ENCODE measurements at regions not wholly inside any gene's neighbourhood (a gene's known extent, or its start where the extent isn't known, plus 50 kb on each side); places are given as distances from the start of the nearest gene placed in this dataset.

- no peak for DNase-seq
- no peaks in the 10 kb centered on the region for H3K36me3 ChIP-seq (ENCODE audit: low read depth)
- TF ChIP-seq, protein P1, sequence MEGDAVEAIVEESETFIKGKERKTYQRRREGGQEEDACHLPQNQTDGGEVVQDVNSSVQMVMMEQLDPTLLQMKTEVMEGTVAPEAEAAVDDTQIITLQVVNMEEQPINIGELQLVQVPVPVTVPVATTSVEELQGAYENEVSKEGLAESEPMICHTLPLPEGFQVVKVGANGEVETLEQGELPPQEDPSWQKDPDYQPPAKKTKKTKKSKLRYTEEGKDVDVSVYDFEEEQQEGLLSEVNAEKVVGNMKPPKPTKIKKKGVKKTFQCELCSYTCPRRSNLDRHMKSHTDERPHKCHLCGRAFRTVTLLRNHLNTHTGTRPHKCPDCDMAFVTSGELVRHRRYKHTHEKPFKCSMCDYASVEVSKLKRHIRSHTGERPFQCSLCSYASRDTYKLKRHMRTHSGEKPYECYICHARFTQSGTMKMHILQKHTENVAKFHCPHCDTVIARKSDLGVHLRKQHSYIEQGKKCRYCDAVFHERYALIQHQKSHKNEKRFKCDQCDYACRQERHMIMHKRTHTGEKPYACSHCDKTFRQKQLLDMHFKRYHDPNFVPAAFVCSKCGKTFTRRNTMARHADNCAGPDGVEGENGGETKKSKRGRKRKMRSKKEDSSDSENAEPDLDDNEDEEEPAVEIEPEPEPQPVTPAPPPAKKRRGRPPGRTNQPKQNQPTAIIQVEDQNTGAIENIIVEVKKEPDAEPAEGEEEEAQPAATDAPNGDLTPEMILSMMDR (IDR thresholded peaks at IDR 0.05): no peak
- no peak overlapping the region for H3K4me3 ChIP-seq
- no peak for ATAC-seq
- intact Hi-C loops (cut with DNase I, micrococcal nuclease): no loop called here
- no peaks in the 10 kb centered on the region for H3K4me1 ChIP-seq (ENCODE audit: low read depth)
- H3K9me3 ChIP-seq: no peaks in the 10 kb centered on the region
Measured at GRCh38 chr4:126414741-126415140, 1100.0 kb downstream of the FAT4 start.

- intact Hi-C loops (cut with DNase I, micrococcal nuclease): no loop called here
- Histone ChIP-seq H3K9me3 (peaks cover 6% of the 10 kb centered on the region), H3K4me1 (ENCODE audit: low read depth) (no peaks in the 10 kb centered on the region), H3K36me3 (ENCODE audit: low read depth) (no peaks in the 10 kb centered on the region), H3K4me3 (no peak overlapping the region)
- no peak for DNase-seq
- TF ChIP-seq, protein P1 (IDR thresholded peaks at IDR 0.05): no peak
- no peak for ATAC-seq
Measured at GRCh38 chr4:126419266-126419665, 1104.5 kb downstream of the FAT4 start.

- no peak for DNase-seq
- Histone ChIP-seq H3K36me3 (ENCODE audit: low read depth) (no peaks in the 10 kb centered on the region), H3K9me3 (peaks cover 7% of the 10 kb centered on the region), H3K4me1 (ENCODE audit: low read depth) (no peaks in the 10 kb centered on the region), H3K4me3 (no peak overlapping the region)
- ATAC-seq: no peak
- TF ChIP-seq, protein P1 (IDR thresholded peaks at IDR 0.05): no peak
- intact Hi-C loops (cut with DNase I, micrococcal nuclease): no loop called here
Measured at GRCh38 chr4:126427853-126428252, 1113.1 kb downstream of the FAT4 start.

DNA sequence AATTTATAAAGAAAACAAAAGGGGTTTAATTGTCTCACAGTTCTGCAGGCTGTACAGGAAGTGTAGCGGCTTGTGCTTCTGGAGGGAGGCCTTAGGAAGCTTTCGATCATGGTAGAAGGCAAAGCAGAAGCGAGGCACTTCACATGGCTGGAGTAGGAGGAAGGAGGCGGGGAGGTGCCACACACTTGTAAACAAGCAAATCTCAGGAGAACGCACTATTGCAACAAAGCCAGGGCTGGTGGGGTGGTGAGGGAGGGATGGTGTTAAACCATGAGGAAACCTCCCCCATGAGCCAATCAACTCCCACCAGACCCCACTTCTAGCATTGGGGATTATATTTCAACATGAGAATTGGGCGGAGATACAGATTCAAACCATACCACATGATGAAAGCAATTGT is 1116.3 kb downstream of the FAT4 start:
- DNase-seq (no peak), ATAC-seq (no peak)
- H3K4me3 ChIP-seq: no peak overlapping the region
- TF ChIP-seq, protein P1 (IDR thresholded peaks at IDR 0.05): no peak
- intact Hi-C loops (cut with DNase I, micrococcal nuclease): no loop called here
- H3K9me3 ChIP-seq: peaks cover 1% of the 10 kb centered on the region
- no peaks in the 10 kb centered on the region for H3K4me1 ChIP-seq (ENCODE audit: low read depth)
- no peaks in the 10 kb centered on the region for H3K36me3 ChIP-seq (ENCODE audit: low read depth)

DNA sequence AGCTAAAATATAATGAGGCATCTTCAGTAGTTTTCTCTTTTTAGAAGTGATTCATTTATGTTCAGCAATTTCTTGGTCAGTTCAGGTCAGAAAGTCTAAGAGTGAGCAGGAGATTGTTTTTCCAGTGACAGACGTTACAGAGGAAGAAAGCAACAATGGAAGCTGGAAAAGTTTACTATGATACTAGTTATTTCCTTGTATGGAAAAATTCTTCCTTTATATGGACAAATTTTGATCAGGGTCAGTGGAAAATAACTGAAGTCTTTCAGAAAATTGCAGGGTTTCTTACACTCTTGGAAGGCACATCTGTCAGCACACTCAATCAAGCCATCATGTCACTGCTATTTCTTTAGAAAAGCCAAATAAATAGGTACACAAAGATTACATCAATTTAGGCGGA is 1120.7 kb downstream of the FAT4 start:
- Histone ChIP-seq H3K4me1 (ENCODE audit: low read depth) (no peaks in the 10 kb centered on the region), H3K9me3 (no peaks in the 10 kb centered on the region), H3K36me3 (ENCODE audit: low read depth) (no peaks in the 10 kb centered on the region), H3K4me3 (no peak overlapping the region)
- TF ChIP-seq, protein P1 (IDR thresholded peaks at IDR 0.05): no peak
- intact Hi-C loops (cut with DNase I, micrococcal nuclease): no loop called here
- ATAC-seq (no peak), DNase-seq (no peak)

DNA sequence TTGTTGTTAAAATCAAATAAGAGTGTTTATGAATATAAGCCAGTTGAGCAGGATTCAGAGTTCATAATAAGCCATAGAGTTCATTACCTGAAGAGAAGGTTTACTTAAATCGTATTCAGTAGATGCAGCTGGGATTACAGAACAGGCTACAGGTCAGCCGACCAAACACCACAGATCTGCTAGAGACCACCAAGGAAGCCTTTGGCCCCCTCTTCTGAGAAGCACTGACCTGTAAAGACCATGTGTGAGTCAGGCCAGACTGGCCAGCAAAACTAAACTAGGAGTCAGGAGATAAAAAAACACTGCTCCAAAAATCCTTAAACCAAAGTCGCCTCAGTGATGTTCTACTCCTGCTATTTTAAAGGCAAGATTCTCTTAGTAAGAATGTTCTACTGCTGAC is 1125.5 kb downstream of the FAT4 start:
- Histone ChIP-seq H3K36me3 (ENCODE audit: low read depth) (no peaks in the 10 kb centered on the region), H3K9me3 (no peaks in the 10 kb centered on the region), H3K4me3 (no peak overlapping the region), H3K4me1 (ENCODE audit: low read depth) (no peaks in the 10 kb centered on the region)
- ATAC-seq: no peak
- intact Hi-C loops (cut with DNase I, micrococcal nuclease): no loop called here
- TF ChIP-seq, protein P1 (IDR thresholded peaks at IDR 0.05): no peak
- no peak for DNase-seq
